HFF-Myc (cell line): ENCODE measurements at regions not wholly inside any gene's neighbourhood (a gene's known extent, or its start where the extent isn't known, plus 50 kb on each side); places are given as distances from the start of the nearest gene placed in this dataset.

Source experiments
- DNase-seq: peaks from one replicate; pipeline ENCODE4 v3.0.0-alpha.2; 2011; ENCODE audit warnings: low read depth; ENCODE audit errors: extremely low read depth
- H3K4me3 ChIP-seq: replicated peaks from 2 replicates; pipeline ENCODE4 v1.5.1; 2011; ENCODE audit warnings: low read depth, mild to moderate bottlenecking, control low read depth, low read length
- CTCF ChIP-seq: IDR thresholded peaks from 2 replicates; pipeline ENCODE4 v1.5.1; 2012; ENCODE audit warnings: mild to moderate bottlenecking, low read depth, low read length, control low read depth; ENCODE audit errors: missing control alignments

- no peak for DNase-seq
Measured at GRCh38 chr22:35475545-35475944, 65.1 kb upstream of the RASD2 start.

GRCh38 chr22:35476341-35476740 lies 64.3 kb upstream of the RASD2 start:
- no peak overlapping the region for H3K4me3 ChIP-seq
- TF ChIP-seq CTCF = no peak
- DNase-seq = no peak

More at GRCh38 chr22:35475545-35475944, 65.1 kb upstream of the RASD2 start:
- no peak overlapping the region for H3K4me3 ChIP-seq
- TF ChIP-seq CTCF = no peak

- no peak overlapping the region for H3K4me3 ChIP-seq
- no peak for TF ChIP-seq CTCF
- peak; percentile 90 for DNase-seq
Measured at GRCh38 chr22:35477911-35478582, 62.6 kb upstream of the RASD2 start.

- H3K4me3 ChIP-seq = no peak overlapping the region
- no peak for TF ChIP-seq CTCF
- no peak for DNase-seq
Measured at GRCh38 chr22:35478633-35479107, 62.0 kb upstream of the RASD2 start.

GRCh38 chr22:35479359-35479758 lies 61.3 kb upstream of the RASD2 start:
- no peak for TF ChIP-seq CTCF
- DNase-seq = no peak
- no peak overlapping the region for H3K4me3 ChIP-seq

GRCh38 chr22:35479985-35480550 lies 60.6 kb upstream of the RASD2 start:
- H3K4me3 ChIP-seq = no peak overlapping the region
- TF ChIP-seq CTCF = no peak
- DNase-seq = no peak
